HEK293T (cell line): ENCODE measurements at regions not wholly inside any gene's neighbourhood (a gene's known extent, or its start where the extent isn't known, plus 50 kb on each side); places are given as distances from the start of the nearest gene placed in this dataset.

Experiments
- ARNT ChIP-seq: fragments of 450-650 bp; IDR thresholded peaks from 2 replicates; pipeline ENCODE4 v1.6.1; 2017; ENCODE audit warnings: mild to moderate bottlenecking
- CTBP1 ChIP-seq: fragments of 450-650 bp; IDR thresholded peaks from 2 replicates; pipeline ENCODE4 v1.6.1; 2016; ENCODE audit warnings: borderline replicate concordance
- FOXK2 ChIP-seq: fragments of 450-650 bp; IDR thresholded peaks from 2 replicates; pipeline ENCODE4 v1.6.1; 2016; ENCODE audit warnings: mild to moderate bottlenecking
- FOXM1 ChIP-seq: fragments of 450-650 bp; IDR thresholded peaks from 2 replicates; pipeline ENCODE4 v1.6.1; 2017; ENCODE audit warnings: mild to moderate bottlenecking, borderline replicate concordance
- HDGF ChIP-seq: fragments of 450-650 bp; IDR thresholded peaks from 2 replicates; pipeline ENCODE4 v1.6.1; 2017; ENCODE audit warnings: antibody characterized with exemption, borderline replicate concordance
- SP1 ChIP-seq: fragments of 450-650 bp; IDR thresholded peaks from 2 replicates; pipeline ENCODE4 v1.6.1; 2017
- SUZ12 ChIP-seq: fragments of 450-650 bp; IDR thresholded peaks from 2 replicates; pipeline ENCODE4 v1.6.1; 2016; ENCODE audit warnings: mild to moderate bottlenecking
- TF ChIP-seq, protein P1 (sequence below): fragments of 450-650 bp; IDR thresholded peaks from 2 replicates; pipeline ENCODE4 v1.6.1; 2016

DNA sequence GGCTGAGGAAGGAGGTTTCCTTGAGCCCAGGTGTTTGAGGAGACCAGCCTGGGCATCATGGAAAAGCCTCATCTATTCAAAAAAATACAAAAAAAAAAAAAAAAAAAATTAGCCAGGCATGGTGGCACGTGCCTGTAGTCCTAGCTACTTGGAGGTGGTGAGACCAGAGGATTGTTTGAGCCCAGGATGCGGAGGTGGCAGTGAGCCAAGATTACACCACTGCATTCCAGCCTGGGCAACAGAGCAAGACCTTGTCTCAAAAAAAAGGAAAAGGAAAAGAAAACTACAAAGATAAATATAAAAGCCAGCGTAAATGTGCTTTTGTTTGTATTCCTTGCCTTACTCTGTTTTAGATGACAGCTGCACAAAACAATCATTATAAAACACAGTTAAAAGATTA lies 2249.2 kb upstream of the C9orf72 start:
- TF ChIP-seq SUZ12 (no peak), SP1 (no peak), HDGF (no peak), ARNT (no peak), FOXK2 (no peak), CTBP1 (no peak), FOXM1 (no peak)
- TF ChIP-seq, protein P1, sequence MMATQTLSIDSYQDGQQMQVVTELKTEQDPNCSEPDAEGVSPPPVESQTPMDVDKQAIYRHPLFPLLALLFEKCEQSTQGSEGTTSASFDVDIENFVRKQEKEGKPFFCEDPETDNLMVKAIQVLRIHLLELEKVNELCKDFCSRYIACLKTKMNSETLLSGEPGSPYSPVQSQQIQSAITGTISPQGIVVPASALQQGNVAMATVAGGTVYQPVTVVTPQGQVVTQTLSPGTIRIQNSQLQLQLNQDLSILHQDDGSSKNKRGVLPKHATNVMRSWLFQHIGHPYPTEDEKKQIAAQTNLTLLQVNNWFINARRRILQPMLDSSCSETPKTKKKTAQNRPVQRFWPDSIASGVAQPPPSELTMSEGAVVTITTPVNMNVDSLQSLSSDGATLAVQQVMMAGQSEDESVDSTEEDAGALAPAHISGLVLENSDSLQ = no peak
